GM18861 (cell line): ENCODE measurements at regions not wholly inside any gene's neighbourhood (a gene's known extent, or its start where the extent isn't known, plus 50 kb on each side); places are given as distances from the start of the nearest gene placed in this dataset.
"Not testable (repeated sequence)": the region's sequence is repeated elsewhere in the genome, so short reads cannot be mapped to it uniquely, and the experiment has no call there.

Experiments used
- ATAC-seq: cut with Tn5 transposase; IDR thresholded peaks from one replicate; pipeline ENCODE4 v1.9.1; 2021; ENCODE audit not compliant: unreplicated experiment

- not testable (repeated sequence) for ATAC-seq
These were observed 502.5 kb upstream of the MAP2 start for GRCh38 chr2:208921358-208921757.

- no peak for ATAC-seq
These were observed 496.0 kb upstream of the MAP2 start for GRCh38 chr2:208927867-208928266.

GRCh38 chr2:208929139-208929864, 494.5 kb upstream of the MAP2 start:
- no peak for ATAC-seq

GRCh38 chr2:208929894-208930427, 493.9 kb upstream of the MAP2 start:
- ATAC-seq = no peak

GRCh38 chr2:208935531-208935930, 488.3 kb upstream of the MAP2 start:
- no peak for ATAC-seq

GRCh38 chr2:208937521-208937920, 486.3 kb upstream of the MAP2 start:
- no peak for ATAC-seq

- no peak for ATAC-seq
These were observed 484.0 kb upstream of the MAP2 start for GRCh38 chr2:208939852-208940251.

GRCh38 chr2:208945719-208946256, 478.1 kb upstream of the MAP2 start:
- ATAC-seq = no peak

GRCh38 chr2:208948073-208948472, 475.8 kb upstream of the MAP2 start:
- ATAC-seq = no peak

GRCh38 chr2:208970070-208970469, 453.8 kb upstream of the MAP2 start:
- ATAC-seq = no peak

GRCh38 chr2:208977582-208977981, 446.3 kb upstream of the MAP2 start:
- no peak for ATAC-seq

- ATAC-seq = no peak
These were observed 444.9 kb upstream of the MAP2 start for GRCh38 chr2:208978946-208979345.

GRCh38 chr2:208980321-208980720, 443.5 kb upstream of the MAP2 start:
- ATAC-seq = no peak

GRCh38 chr2:208982831-208983230, 441.0 kb upstream of the MAP2 start:
- ATAC-seq = no peak

GRCh38 chr2:208983486-208983885, 440.4 kb upstream of the MAP2 start:
- no peak for ATAC-seq

- ATAC-seq = no peak
These were observed 439.3 kb upstream of the MAP2 start for GRCh38 chr2:208984376-208985090.

- no peak for ATAC-seq
These were observed 438.2 kb upstream of the MAP2 start for GRCh38 chr2:208985644-208986043.

- ATAC-seq = no peak
These were observed 433.1 kb upstream of the MAP2 start for GRCh38 chr2:208990716-208991115.

- no peak for ATAC-seq
These were observed 423.9 kb upstream of the MAP2 start for GRCh38 chr2:208999911-209000310.

- ATAC-seq = no peak
These were observed 421.8 kb upstream of the MAP2 start for GRCh38 chr2:209002054-209002453.

GRCh38 chr2:209005371-209005770, 418.5 kb upstream of the MAP2 start:
- no peak for ATAC-seq
